B cell (primary cell): ENCODE measurements at regions not wholly inside any gene's neighbourhood (a gene's known extent, or its start where the extent isn't known, plus 50 kb on each side); places are given as distances from the start of the nearest gene placed in this dataset.

Experiments used
- ATAC-seq: fragments of 200-7000 bp; cut with Tn5 transposase; one replicate; pipeline ENCODE4 v1.10.0; 2021; ENCODE audit warnings: low read depth, mild to moderate bottlenecking, moderate number of reproducible peaks, moderate library complexity
- CTCF ChIA-PET: fragments of 350-600 bp; sonication (Branson Sonifier 250); formaldehyde crosslinking; loops from one replicate; lab custom pipeline; 2021; ENCODE audit warnings: antibody characterized with exemption, inconsistent platforms; lab: Charles Lee
- POLR2A ChIA-PET: fragments of 350-600 bp; sonication (Branson Sonifier 250); formaldehyde crosslinking; loops from one replicate; lab custom pipeline; 2021; ENCODE audit warnings: antibody characterized with exemption; lab: Charles Lee
- DNase-seq: peaks from one replicate; pipeline ENCODE4 v3.0.0; 2013
- H2AFZ ChIP-seq: 2 replicates; pipeline ENCODE4 v1.6.1; 2012; ENCODE audit warnings: mild to moderate bottlenecking, low read depth, low read length; ENCODE audit not compliant: insufficient read depth, poor library complexity, severe bottlenecking
- H3K27ac ChIP-seq, 2 donors: 1 replicate in 1 of 2; 2 replicates in 1 of 2; pipeline ENCODE4 v1.5.1; 2012 to 2013; ENCODE audit warnings: low read length in 2 of 2, mild to moderate bottlenecking in 2 of 2, moderate library complexity in 1 of 2
- H3K27me3 ChIP-seq, 4 experiments: fragments of 200-600 bp in 1 of 4; sonication (generic) in 1 of 4; replicated peaks in 1 of 4; 1 replicate in 2 of 4; 2 replicates in 2 of 4; pipeline versions ENCODE4 v1.6.1 to v1.7.0; 2013 to 2016; ENCODE audit warnings: low read length in 3 of 4, mild to moderate bottlenecking in 2 of 4, mixed read lengths in 1 of 4, moderate library complexity in 1 of 4; ENCODE audit not compliant: insufficient read depth in 4 of 4, control insufficient read depth in 3 of 4; ENCODE audit errors: control extremely low read depth in 1 of 4
- H3K36me3 ChIP-seq, 2 experiments: replicated peaks in 1 of 2; 1 replicate in 1 of 2; 2 replicates in 1 of 2; pipeline versions ENCODE4 v1.6.1 to v1.7.1; 2013; ENCODE audit warnings: low read length in 1 of 2; ENCODE audit not compliant: insufficient read depth in 2 of 2, control insufficient read depth in 1 of 2; ENCODE audit errors: control extremely low read depth in 1 of 2, extremely low read depth in 1 of 2
- H3K4me1 ChIP-seq, 2 donors: fragments of 200-600 bp in 1 of 2; sonication (generic) in 1 of 2; 1 replicate in 1 of 2; 2 replicates in 1 of 2; pipeline versions ENCODE4 v1.5.1 to v1.6.1; 2013 to 2017; ENCODE audit warnings: low read length in 2 of 2; ENCODE audit not compliant: control insufficient read depth in 2 of 2, insufficient read depth in 2 of 2
- H3K4me2 ChIP-seq: replicated peaks from 2 replicates; pipeline ENCODE3; 2012; ENCODE audit warnings: mild to moderate bottlenecking, low read depth, low read length; ENCODE audit not compliant: poor library complexity, severe bottlenecking
- H3K4me3 ChIP-seq, 5 experiments: fragments of 200-600 bp in 1 of 5; sonication (generic) in 1 of 5; 1 replicate in 3 of 5; 2 replicates in 2 of 5; pipeline versions ENCODE4 v1.5.1 to v1.7.0; 2011 to 2016; ENCODE audit warnings: low read length in 4 of 5, mild to moderate bottlenecking in 4 of 5, low read depth in 2 of 5, control low read depth in 1 of 5, moderate library complexity in 1 of 5; ENCODE audit not compliant: insufficient read depth in 1 of 5; ENCODE audit errors: control extremely low read depth in 1 of 5, extremely low read depth in 1 of 5
- H3K79me2 ChIP-seq: fragments of 200-600 bp; sonication (generic); one replicate; pipeline ENCODE4 v1.6.0; 2016; ENCODE audit warnings: low read length; ENCODE audit not compliant: control insufficient read depth, insufficient read depth
- H3K9ac ChIP-seq: fragments of 200-600 bp; sonication (generic); 2 replicates; pipeline ENCODE4 v1.6.1; 2017; ENCODE audit warnings: mild to moderate bottlenecking, low read length, moderate library complexity
- H3K9me3 ChIP-seq, 3 donors: one replicate each; pipeline versions ENCODE4 v1.6.1 to v1.7.1; 2013; ENCODE audit warnings: low read length in 2 of 3; ENCODE audit not compliant: control insufficient read depth in 2 of 3, insufficient read depth in 1 of 3; ENCODE audit errors: control extremely low read depth in 1 of 3
- H4K20me1 ChIP-seq: 2 replicates; pipeline ENCODE4 v1.6.0; 2012; ENCODE audit warnings: mild to moderate bottlenecking, low read length; ENCODE audit not compliant: insufficient read depth, control insufficient read depth, poor library complexity, severe bottlenecking
- H3K27ac Mint-ChIP-seq: one replicate; pipeline ENCODE4 v1.8.0; 2021; ENCODE audit warnings: mixed read lengths
- H3K27me3 Mint-ChIP-seq: one replicate; pipeline ENCODE4 v1.8.0; 2021; ENCODE audit warnings: mixed read lengths
- H3K4me1 Mint-ChIP-seq: one replicate; pipeline ENCODE4 v1.8.0; 2021; ENCODE audit warnings: mixed read lengths
- H3K4me3 Mint-ChIP-seq: one replicate; pipeline ENCODE4 v1.8.0; 2021; ENCODE audit warnings: mixed read lengths
- H3K9me3 Mint-ChIP-seq: one replicate; pipeline ENCODE4 v1.8.0; 2022; ENCODE audit warnings: mixed read lengths; ENCODE audit not compliant: insufficient read depth
- CTCF ChIP-seq: fragments of 200-600 bp; IDR thresholded peaks from one replicate; pipeline ENCODE4 v1.8.0; 2022; ENCODE audit warnings: antibody characterized with exemption, mild to moderate bottlenecking
- EZH2 ChIP-seq: IDR thresholded peaks from 2 replicates; pipeline ENCODE4 v1.6.1; 2012; ENCODE audit warnings: borderline replicate concordance, low read depth, mild to moderate bottlenecking, moderate library complexity, low read length; ENCODE audit not compliant: insufficient read depth, poor library complexity, severe bottlenecking
- WGBS: methylation state at CpG from one replicate; pipeline ENCODE4 v1.1.5; 2013; ENCODE audit warnings: missing lambda C conversion rate; ENCODE audit not compliant: insufficient coverage; 5-methylcytosine and 5-hydroxymethylcytosine counted together
- intact Hi-C: fragments of 100-400 bp; cut with micrococcal nuclease; formaldehyde crosslinking; loops from one replicate; pipeline ENCODE4 v1.10.0; 2022

GRCh38 chr16:86722970-86723369 lies 144.6 kb downstream of the FOXL1 start:
- Histone ChIP-seq H3K36me3 (no peaks in the 10 kb centered on the region), H3K4me2 (no peak overlapping the region), H4K20me1 (no peaks in the 10 kb centered on the region), H3K9ac (no peak overlapping the region), H3K27ac (no peak overlapping the region), H2AFZ (no peak overlapping the region), H3K9me3 (no peaks in the 10 kb centered on the region), H3K4me3 (no peak overlapping the region), H3K4me1 (no peaks in the 10 kb centered on the region), H3K27me3 (no peaks in the 10 kb centered on the region), H3K79me2 (no peaks in the 10 kb centered on the region)
- intact Hi-C loops = no loop called here
- no peaks in the 10 kb centered on the region for H3K9me3 Mint-ChIP-seq
- ATAC-seq (no peak), DNase-seq (no peak)
- ChIA-PET POLR2A (no interaction called here), CTCF (no interaction called here)
- H3K27ac Mint-ChIP-seq = no peak overlapping the region
- peaks cover 20% of the 10 kb centered on the region for H3K27me3 Mint-ChIP-seq
- 58% methylated on average over 2 of the region's 5 CpGs for WGBS
- no peaks in the 10 kb centered on the region for H3K4me1 Mint-ChIP-seq
- TF ChIP-seq EZH2 = no peak
- no peak for TF ChIP-seq CTCF
- no peak overlapping the region for H3K4me3 Mint-ChIP-seq

GRCh38 chr16:86723689-86724088 lies 145.3 kb downstream of the FOXL1 start:
- H3K27me3 ChIP-seq = peaks cover 0 to 3% (median 0%) of the 10 kb centered on the region in 4 experiments
- intact Hi-C loops = no loop called here
- DNase-seq (no peak), ATAC-seq (no peak)
- H3K27ac Mint-ChIP-seq = no peak overlapping the region
- H3K9me3 ChIP-seq = no peaks in the 10 kb centered on the region
- no peak overlapping the region for H3K4me2 ChIP-seq
- H3K4me1 Mint-ChIP-seq = no peaks in the 10 kb centered on the region
- no peaks in the 10 kb centered on the region for H3K36me3 ChIP-seq
- no peak overlapping the region for H2AFZ ChIP-seq
- CTCF ChIA-PET = no interaction called here
- H3K4me3 ChIP-seq = no peak overlapping the region
- H3K9ac ChIP-seq = no peak overlapping the region
- H4K20me1 ChIP-seq = no peaks in the 10 kb centered on the region
- H3K9me3 Mint-ChIP-seq = no peaks in the 10 kb centered on the region
- H3K27ac ChIP-seq = no peak overlapping the region
- H3K4me3 Mint-ChIP-seq = no peak overlapping the region
- H3K79me2 ChIP-seq = no peaks in the 10 kb centered on the region
- TF ChIP-seq EZH2 (no peak), CTCF (no peak)
- peaks cover 16% of the 10 kb centered on the region for H3K27me3 Mint-ChIP-seq
- WGBS = 89% methylated on average over 10 of the region's 10 CpGs
- no peaks in the 10 kb centered on the region for H3K4me1 ChIP-seq
- POLR2A ChIA-PET = no interaction called here
